ENCODE measurements at regions not wholly inside any gene's neighbourhood (a gene's known extent, or its start where the extent isn't known, plus 50 kb on each side); places are given as distances from the start of the nearest gene placed in this dataset.

- no peak for DNase-seq (ENCODE audit: low read depth, low spot score)
- H3K4me3 Mint-ChIP-seq = no peak overlapping the region
- no peaks in the 10 kb centered on the region for H3K36me3 Mint-ChIP-seq (ENCODE audit: low read depth)
- H3K4me1 Mint-ChIP-seq = no peaks in the 10 kb centered on the region
- no peaks in the 10 kb centered on the region for H3K9me3 Mint-ChIP-seq
- no peaks in the 10 kb centered on the region for H3K27me3 Mint-ChIP-seq (ENCODE audit: low read depth)
- no peak overlapping the region for H3K27ac Mint-ChIP-seq (ENCODE audit: unreplicated experiment)
- no peak for TF ChIP-seq CTCF (conservative IDR thresholded peaks at IDR 0.05)
Measured at GRCh38 chr3:132785292-132785691, 63.1 kb upstream of the NPHP3 start.

- Mint-ChIP-seq H3K4me1 (no peaks in the 10 kb centered on the region), H3K9me3 (no peaks in the 10 kb centered on the region), H3K27ac (ENCODE audit: unreplicated experiment) (no peak overlapping the region), H3K27me3 (ENCODE audit: low read depth) (no peaks in the 10 kb centered on the region), H3K4me3 (no peak overlapping the region), H3K36me3 (ENCODE audit: low read depth) (no peaks in the 10 kb centered on the region)
- no peak for DNase-seq (ENCODE audit: low read depth, low spot score)
- no peak for TF ChIP-seq CTCF (conservative IDR thresholded peaks at IDR 0.05)
Measured at GRCh38 chr3:132784502-132785025, 62.4 kb upstream of the NPHP3 start.

GRCh38 chr3:132783152-132783551 is 60.9 kb upstream of the NPHP3 start:
- no peaks in the 10 kb centered on the region for H3K27me3 Mint-ChIP-seq (ENCODE audit: low read depth)
- H3K9me3 Mint-ChIP-seq = no peaks in the 10 kb centered on the region
- H3K27ac Mint-ChIP-seq (ENCODE audit: unreplicated experiment) = no peak overlapping the region
- H3K4me3 Mint-ChIP-seq = no peak overlapping the region
- no peak for TF ChIP-seq CTCF (conservative IDR thresholded peaks at IDR 0.05)
- H3K36me3 Mint-ChIP-seq (ENCODE audit: low read depth) = no peaks in the 10 kb centered on the region
- DNase-seq (ENCODE audit: low read depth, low spot score) = no peak
- H3K4me1 Mint-ChIP-seq = no peaks in the 10 kb centered on the region

- no peak for DNase-seq (ENCODE audit: low read depth, low spot score)
- no peaks in the 10 kb centered on the region for H3K4me1 Mint-ChIP-seq
- no peaks in the 10 kb centered on the region for H3K36me3 Mint-ChIP-seq (ENCODE audit: low read depth)
Measured at GRCh38 chr3:132781922-132782321, 59.7 kb upstream of the NPHP3 start.

GRCh38 chr3:132777171-132777570 is 55.0 kb upstream of the NPHP3 start:
- Mint-ChIP-seq H3K27ac (ENCODE audit: unreplicated experiment) (no peak overlapping the region), H3K27me3 (ENCODE audit: low read depth) (no peaks in the 10 kb centered on the region), H3K36me3 (ENCODE audit: low read depth) (no peaks in the 10 kb centered on the region), H3K4me1 (peaks cover 7% of the 10 kb centered on the region), H3K9me3 (peaks cover 2% of the 10 kb centered on the region), H3K4me3 (no peak overlapping the region)
- DNase-seq (ENCODE audit: low read depth, low spot score) = no peak
- TF ChIP-seq CTCF (conservative IDR thresholded peaks at IDR 0.05) = no peak

More at GRCh38 chr3:132781922-132782321, 59.7 kb upstream of the NPHP3 start:
- Mint-ChIP-seq H3K27ac (ENCODE audit: unreplicated experiment) (no peak overlapping the region), H3K27me3 (ENCODE audit: low read depth) (no peaks in the 10 kb centered on the region), H3K9me3 (no peaks in the 10 kb centered on the region), H3K4me3 (no peak overlapping the region)
- TF ChIP-seq CTCF (conservative IDR thresholded peaks at IDR 0.05) = no peak

All from neural crest cell (in vitro differentiated cells).